ENCODE measurements at regions not wholly inside any gene's neighbourhood (a gene's known extent, or its start where the extent isn't known, plus 50 kb on each side); places are given as distances from the start of the nearest gene placed in this dataset.

GRCh38 chr6:100116411-100117194 lies 122.6 kb upstream of the MCHR2 start:
- Histone ChIP-seq H3K9me3 (ENCODE audit: low read length) (no peaks in the 10 kb centered on the region), H2AFZ (ENCODE audit: low read depth, low read length) (no peak overlapping the region), H3F3A (ENCODE audit: insufficient read depth, low read length, poor library complexity, severe bottlenecking) (no peaks in the 10 kb centered on the region), H4K20me1 (ENCODE audit: insufficient read depth) (no peaks in the 10 kb centered on the region), H3K27me3 (ENCODE audit: insufficient read depth, low read depth, low read length) (no peaks in the 10 kb centered on the region), H3K36me3 (ENCODE audit: insufficient read depth, low read length) (no peaks in the 10 kb centered on the region), H3K9ac (ENCODE audit: low read length) (no peak overlapping the region), H3K27ac (ENCODE audit: low read length) (no peak overlapping the region), H3K4me2 (ENCODE audit: low read length) (no peak overlapping the region), H3K9me2 (ENCODE audit: insufficient read depth, low read length) (no peaks in the 10 kb centered on the region), H3K4me3 (ENCODE audit: low read length) (no peak overlapping the region), H3K79me2 (replicated peaks; ENCODE audit: insufficient read depth, low read length) (no peaks in the 10 kb centered on the region)
- TF ChIP-seq MXI1 (conservative IDR thresholded peaks at IDR 0.05; ENCODE audit: poor library complexity, severe bottlenecking) (no peak), CTCF (IDR thresholded peaks at IDR 0.05; ENCODE audit: poor library complexity, severe bottlenecking) (peak; percentile 91), EZH2 (IDR thresholded peaks at IDR 0.05; ENCODE audit: borderline replicate concordance, insufficient read depth, low read length, poor library complexity, severe bottlenecking) (no peak), RAD21 (conservative IDR thresholded peaks at IDR 0.05) (peak; percentile 93), SMC3 (conservative IDR thresholded peaks at IDR 0.05; ENCODE audit: poor library complexity) (peak; percentile 96)

GRCh38 chr6:100115407-100116101 lies 121.5 kb upstream of the MCHR2 start:
- no peaks in the 10 kb centered on the region for H3K27me3 ChIP-seq (ENCODE audit: insufficient read depth, low read depth, low read length)
- H4K20me1 ChIP-seq (ENCODE audit: insufficient read depth) = no peaks in the 10 kb centered on the region
- no peak overlapping the region for H3K4me3 ChIP-seq (ENCODE audit: low read length)
- H3K9me2 ChIP-seq (ENCODE audit: insufficient read depth, low read length) = no peaks in the 10 kb centered on the region
- no peak overlapping the region for H3K4me2 ChIP-seq (ENCODE audit: low read length)
- H3K9ac ChIP-seq (ENCODE audit: low read length) = no peak overlapping the region
- TF ChIP-seq EP300 (conservative IDR thresholded peaks at IDR 0.05; ENCODE audit: poor library complexity, severe bottlenecking) = no peak
- no peak for TF ChIP-seq POLR2AphosphoS5 (IDR thresholded peaks at IDR 0.05)
- no peak for TF ChIP-seq REST (IDR thresholded peaks at IDR 0.05; ENCODE audit: borderline replicate concordance)
- TF ChIP-seq RAD21 (conservative IDR thresholded peaks at IDR 0.05) = no peak
- TF ChIP-seq CTCF (IDR thresholded peaks at IDR 0.05; ENCODE audit: poor library complexity, severe bottlenecking) = no peak
- TF ChIP-seq EZH2 (IDR thresholded peaks at IDR 0.05; ENCODE audit: borderline replicate concordance, insufficient read depth, low read length, poor library complexity, severe bottlenecking) = no peak
- TF ChIP-seq SMC3 (conservative IDR thresholded peaks at IDR 0.05; ENCODE audit: poor library complexity) = no peak
- no peak for TF ChIP-seq MXI1 (conservative IDR thresholded peaks at IDR 0.05; ENCODE audit: poor library complexity, severe bottlenecking)
- no peak for TF ChIP-seq TAF1 (IDR thresholded peaks at IDR 0.05; ENCODE audit: low read depth)
- H3K27ac ChIP-seq (ENCODE audit: low read length) = no peak overlapping the region
- no peaks in the 10 kb centered on the region for H3K9me3 ChIP-seq (ENCODE audit: low read length)
- H3K79me2 ChIP-seq (replicated peaks; ENCODE audit: insufficient read depth, low read length) = no peaks in the 10 kb centered on the region
- H2AFZ ChIP-seq (ENCODE audit: low read depth, low read length) = no peak overlapping the region
- H3K36me3 ChIP-seq (ENCODE audit: insufficient read depth, low read length) = no peaks in the 10 kb centered on the region
- no peaks in the 10 kb centered on the region for H3F3A ChIP-seq (ENCODE audit: insufficient read depth, low read length, poor library complexity, severe bottlenecking)
